ENCODE measurements at regions not wholly inside any gene's neighbourhood (a gene's known extent, or its start where the extent isn't known, plus 50 kb on each side); places are given as distances from the start of the nearest gene placed in this dataset.

DNA sequence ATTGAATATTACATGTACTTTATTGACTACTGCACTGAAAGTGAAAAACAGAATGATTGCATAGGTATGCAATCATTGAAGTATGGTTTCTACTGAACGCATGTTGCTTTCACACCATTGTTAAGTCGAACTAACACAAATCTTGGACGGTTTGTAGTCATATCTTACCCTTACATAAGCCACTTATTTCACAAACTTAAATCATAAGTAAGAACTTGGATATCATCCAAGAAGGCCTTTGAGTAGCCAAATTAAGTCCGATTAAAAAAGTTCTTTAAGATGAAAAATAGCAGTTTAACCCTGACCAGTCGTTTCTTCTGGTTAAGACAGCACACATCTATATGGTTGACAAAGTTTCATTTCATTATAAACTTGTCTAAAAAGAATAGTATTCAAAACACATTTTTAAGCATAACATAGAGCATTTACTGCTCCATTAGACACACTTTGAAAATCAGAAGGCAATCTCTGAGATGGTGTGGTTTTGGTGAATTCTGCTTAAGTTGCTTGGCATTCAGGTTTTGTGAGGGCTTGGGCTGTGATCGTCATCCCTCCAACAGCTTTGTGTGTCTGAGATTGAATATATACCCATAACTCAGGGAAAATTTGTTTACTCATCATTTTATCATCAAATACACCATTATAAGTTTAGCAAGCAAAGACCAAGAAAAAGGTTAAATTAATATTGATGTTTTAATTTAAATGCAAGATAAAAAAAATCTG lies 92.2 kb downstream of the NFKBIZ start:
- no peaks in the 10 kb centered on the region for H3K9me3 ChIP-seq (ENCODE audit: control insufficient read depth in 4 of 4, low read length in 3 of 4)
- 82% methylated on average over 6 of the region's 6 CpGs for WGBS
- DNase-seq (ENCODE audit: low spot score), result no peak
- TF ChIP-seq YY1 (IDR thresholded peaks at IDR 0.05), result no peak
- no peak for TF ChIP-seq CTCF (IDR thresholded peaks at IDR 0.05; ENCODE audit: low read depth, low read length, missing input control)
- no peak for TF ChIP-seq RXRA (IDR thresholded peaks at IDR 0.05)
- TF ChIP-seq JUND (IDR thresholded peaks at IDR 0.05), result no peak
- TF ChIP-seq, protein P1, sequence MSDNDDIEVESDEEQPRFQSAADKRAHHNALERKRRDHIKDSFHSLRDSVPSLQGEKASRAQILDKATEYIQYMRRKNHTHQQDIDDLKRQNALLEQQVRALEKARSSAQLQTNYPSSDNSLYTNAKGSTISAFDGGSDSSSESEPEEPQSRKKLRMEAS (IDR thresholded peaks at IDR 0.05), result no peak
- TF ChIP-seq FOXA1 (IDR thresholded peaks at IDR 0.05), result no peak
- TF ChIP-seq EGR1 (IDR thresholded peaks at IDR 0.05; ENCODE audit: low read depth in 2 of 2), result no peak
- H3K27me3 ChIP-seq (ENCODE audit: control insufficient read depth in 4 of 4, insufficient read depth in 4 of 4, low read length in 3 of 4), result no peaks in the 10 kb centered on the region
- H3K4me3 ChIP-seq (ENCODE audit: low read depth in 1 of 3, low read length in 3 of 3), result no peak overlapping the region
- no peak overlapping the region for H3K9ac ChIP-seq (ENCODE audit: low read depth in 1 of 2, low read length in 2 of 2)
- peaks cover 0 to 3% (median 0%) of the 10 kb centered on the region in 4 donors for H3K4me1 ChIP-seq (ENCODE audit: control insufficient read depth in 4 of 4, insufficient read depth in 4 of 4, low read length in 3 of 4)
- H3K36me3 ChIP-seq (ENCODE audit: control insufficient read depth in 4 of 4, insufficient read depth in 3 of 4, low read depth in 1 of 4, low read length in 3 of 4), result no peaks in the 10 kb centered on the region
- no peak overlapping the region for H3K27ac ChIP-seq (ENCODE audit: low read depth in 1 of 2, low read length in 2 of 2)

- H3K9ac ChIP-seq (ENCODE audit: low read depth in 1 of 2, low read length in 2 of 2), result no peak overlapping the region
- peaks cover 0 to 3% (median 0%) of the 10 kb centered on the region in 4 donors for H3K4me1 ChIP-seq (ENCODE audit: control insufficient read depth in 4 of 4, insufficient read depth in 4 of 4, low read length in 3 of 4)
- no peaks in the 10 kb centered on the region for H3K27me3 ChIP-seq (ENCODE audit: control insufficient read depth in 4 of 4, insufficient read depth in 4 of 4, low read length in 3 of 4)
- DNase-seq (ENCODE audit: low spot score), result no peak
- WGBS, result 73% methylated on average over 2 of the region's 2 CpGs
- no peak for TF ChIP-seq GABPA (IDR thresholded peaks at IDR 0.05 in 1 of 2, conservative IDR thresholded peaks at IDR 0.05 in 1 of 2)
- H3K36me3 ChIP-seq (ENCODE audit: control insufficient read depth in 4 of 4, insufficient read depth in 3 of 4, low read depth in 1 of 4, low read length in 3 of 4), result no peaks in the 10 kb centered on the region
- H3K4me3 ChIP-seq (ENCODE audit: low read depth in 1 of 3, low read length in 3 of 3), result no peak overlapping the region
- no peak overlapping the region for H3K27ac ChIP-seq (ENCODE audit: low read depth in 1 of 2, low read length in 2 of 2)
- no peaks in the 10 kb centered on the region for H3K9me3 ChIP-seq (ENCODE audit: control insufficient read depth in 4 of 4, low read length in 3 of 4)
These were observed 93.0 kb downstream of the NFKBIZ start for GRCh38 chr3:101942356-101942755.

DNA sequence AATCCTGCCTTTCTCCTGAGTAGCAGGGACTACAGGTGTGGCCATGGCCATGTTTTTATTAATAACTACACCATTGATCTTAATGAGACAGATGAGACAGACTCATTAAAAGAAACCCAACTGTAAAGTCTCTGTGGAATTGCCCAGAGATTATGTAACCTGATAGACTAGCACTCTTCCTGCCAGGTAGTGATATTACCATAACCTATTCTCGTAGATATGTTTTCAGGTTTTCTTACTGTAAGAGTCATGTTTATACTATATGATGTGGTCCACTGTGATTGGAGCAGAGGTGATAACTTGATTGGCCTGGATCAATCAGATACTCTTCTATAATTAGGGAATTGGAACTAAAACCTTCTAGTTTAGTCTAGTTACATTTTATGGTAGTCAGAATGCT lies 93.7 kb downstream of the NFKBIZ start:
- H3K9me3 ChIP-seq (ENCODE audit: control insufficient read depth in 4 of 4, low read length in 3 of 4), result no peaks in the 10 kb centered on the region
- no peaks in the 10 kb centered on the region for H3K27me3 ChIP-seq (ENCODE audit: control insufficient read depth in 4 of 4, insufficient read depth in 4 of 4, low read length in 3 of 4)
- no peaks in the 10 kb centered on the region for H3K36me3 ChIP-seq (ENCODE audit: control insufficient read depth in 4 of 4, insufficient read depth in 3 of 4, low read depth in 1 of 4, low read length in 3 of 4)
- no peak overlapping the region for H3K9ac ChIP-seq (ENCODE audit: low read depth in 1 of 2, low read length in 2 of 2)
- 92% methylated on average over 1 of the region's 1 CpG for WGBS
- no peak overlapping the region for H3K4me3 ChIP-seq (ENCODE audit: low read depth in 1 of 3, low read length in 3 of 3)
- H3K4me1 ChIP-seq (ENCODE audit: control insufficient read depth in 4 of 4, insufficient read depth in 4 of 4, low read length in 3 of 4), result peaks cover 0 to 3% (median 0%) of the 10 kb centered on the region in 4 donors
- H3K27ac ChIP-seq (ENCODE audit: low read depth in 1 of 2, low read length in 2 of 2), result no peak overlapping the region
- no peak for DNase-seq (ENCODE audit: low spot score)
- TF ChIP-seq ZBTB33 (IDR thresholded peaks at IDR 0.05), result no peak
- TF ChIP-seq YY1 (IDR thresholded peaks at IDR 0.05), result no peak
- no peak for TF ChIP-seq FOXA1 (IDR thresholded peaks at IDR 0.05)
- TF ChIP-seq SP1 (IDR thresholded peaks at IDR 0.05), result no peak
- TF ChIP-seq TAF1 (conservative IDR thresholded peaks at IDR 0.05), result no peak
- no peak for TF ChIP-seq CTCF (IDR thresholded peaks at IDR 0.05; ENCODE audit: low read depth, low read length, missing input control)
- no peak for TF ChIP-seq ATF3 (IDR thresholded peaks at IDR 0.05)
- no peak for TF ChIP-seq JUND (IDR thresholded peaks at IDR 0.05)
- TF ChIP-seq HNF4A (conservative IDR thresholded peaks at IDR 0.05), result no peak
- no peak for TF ChIP-seq RXRA (IDR thresholded peaks at IDR 0.05)
- no peak for TF ChIP-seq RAD21 (IDR thresholded peaks at IDR 0.05)
- TF ChIP-seq, protein P1 (IDR thresholded peaks at IDR 0.05), result no peak
- TF ChIP-seq EGR1 (IDR thresholded peaks at IDR 0.05; ENCODE audit: low read depth in 2 of 2), result no peak
- TF ChIP-seq HNF4G (IDR thresholded peaks at IDR 0.05), result no peak
- TF ChIP-seq GABPA (IDR thresholded peaks at IDR 0.05 in 1 of 2, conservative IDR thresholded peaks at IDR 0.05 in 1 of 2), result no peak
